ENCODE measurements at regions not wholly inside any gene's neighbourhood (a gene's known extent, or its start where the extent isn't known, plus 50 kb on each side); places are given as distances from the start of the nearest gene placed in this dataset.

- no peak overlapping the region for H3K27ac ChIP-seq
- TF ChIP-seq, protein P1, sequence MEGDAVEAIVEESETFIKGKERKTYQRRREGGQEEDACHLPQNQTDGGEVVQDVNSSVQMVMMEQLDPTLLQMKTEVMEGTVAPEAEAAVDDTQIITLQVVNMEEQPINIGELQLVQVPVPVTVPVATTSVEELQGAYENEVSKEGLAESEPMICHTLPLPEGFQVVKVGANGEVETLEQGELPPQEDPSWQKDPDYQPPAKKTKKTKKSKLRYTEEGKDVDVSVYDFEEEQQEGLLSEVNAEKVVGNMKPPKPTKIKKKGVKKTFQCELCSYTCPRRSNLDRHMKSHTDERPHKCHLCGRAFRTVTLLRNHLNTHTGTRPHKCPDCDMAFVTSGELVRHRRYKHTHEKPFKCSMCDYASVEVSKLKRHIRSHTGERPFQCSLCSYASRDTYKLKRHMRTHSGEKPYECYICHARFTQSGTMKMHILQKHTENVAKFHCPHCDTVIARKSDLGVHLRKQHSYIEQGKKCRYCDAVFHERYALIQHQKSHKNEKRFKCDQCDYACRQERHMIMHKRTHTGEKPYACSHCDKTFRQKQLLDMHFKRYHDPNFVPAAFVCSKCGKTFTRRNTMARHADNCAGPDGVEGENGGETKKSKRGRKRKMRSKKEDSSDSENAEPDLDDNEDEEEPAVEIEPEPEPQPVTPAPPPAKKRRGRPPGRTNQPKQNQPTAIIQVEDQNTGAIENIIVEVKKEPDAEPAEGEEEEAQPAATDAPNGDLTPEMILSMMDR (conservative IDR thresholded peaks at IDR 0.05), result no peak
- TF ChIP-seq ZFX (IDR thresholded peaks at IDR 0.05), result no peak
These were observed 1432.6 kb upstream of the TENM3 start for GRCh38 chr4:180810581-180810980.

DNA sequence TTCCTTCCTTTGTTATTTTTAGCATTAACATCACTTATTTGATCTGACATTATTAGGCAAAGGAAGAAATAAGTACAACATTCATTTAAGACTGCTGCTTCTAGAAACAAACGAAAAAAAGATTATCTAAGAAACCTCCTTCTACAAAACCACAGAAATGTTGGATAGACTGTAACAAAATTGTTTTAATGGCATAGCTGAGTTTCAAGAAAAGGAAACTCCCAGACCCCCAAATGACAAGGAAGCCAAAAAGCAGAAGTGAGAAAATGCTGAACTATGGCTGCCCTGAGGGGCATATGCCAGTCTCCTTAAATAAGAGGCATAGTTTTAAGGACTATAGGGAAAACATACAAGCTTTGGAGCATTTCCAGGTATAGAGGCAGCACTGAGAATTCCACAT is 1431.6 kb upstream of the TENM3 start:
- no peak overlapping the region for H3K27ac ChIP-seq
- no peak for TF ChIP-seq ZFX (IDR thresholded peaks at IDR 0.05)
- TF ChIP-seq, protein P1 (conservative IDR thresholded peaks at IDR 0.05), result no peak

- H3K27ac ChIP-seq, result no peak overlapping the region
- TF ChIP-seq, protein P1 (conservative IDR thresholded peaks at IDR 0.05), result no peak
- TF ChIP-seq ZFX (IDR thresholded peaks at IDR 0.05), result no peak
These were observed 1430.4 kb upstream of the TENM3 start for GRCh38 chr4:180812783-180813182.

- no peak overlapping the region for H3K27ac ChIP-seq
- TF ChIP-seq, protein P1 (conservative IDR thresholded peaks at IDR 0.05), result no peak
- TF ChIP-seq ZFX (IDR thresholded peaks at IDR 0.05), result no peak
These were observed 1428.3 kb upstream of the TENM3 start for GRCh38 chr4:180814875-180815417.

- TF ChIP-seq, protein P1 (conservative IDR thresholded peaks at IDR 0.05), result no peak
- TF ChIP-seq ZFX (IDR thresholded peaks at IDR 0.05), result no peak
- no peak overlapping the region for H3K27ac ChIP-seq
These were observed 1425.7 kb upstream of the TENM3 start for GRCh38 chr4:180817529-180817928.

DNA sequence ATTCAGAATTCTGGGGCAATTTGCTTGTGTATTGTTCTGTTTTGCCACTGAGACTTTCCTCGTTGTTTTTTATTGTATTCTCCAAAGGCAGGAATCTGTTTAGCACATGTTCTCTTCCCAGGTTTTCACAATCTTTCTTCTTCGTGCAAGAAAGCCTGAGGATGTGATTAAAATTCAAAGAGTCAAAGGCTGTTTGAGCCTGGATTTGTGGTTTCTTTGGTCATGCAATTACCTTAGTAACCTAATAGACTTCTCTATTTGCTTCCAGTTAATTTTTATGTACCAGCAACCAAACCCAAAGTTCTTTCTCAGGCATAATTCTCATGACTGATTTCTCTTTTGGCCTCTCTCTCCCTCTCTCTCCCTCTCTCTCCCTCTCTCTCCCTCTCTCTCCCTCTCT is 1420.1 kb upstream of the TENM3 start:
- no peak overlapping the region for H3K27ac ChIP-seq
- TF ChIP-seq, protein P1 (conservative IDR thresholded peaks at IDR 0.05), result no peak
- TF ChIP-seq ZFX (IDR thresholded peaks at IDR 0.05), result no peak

DNA sequence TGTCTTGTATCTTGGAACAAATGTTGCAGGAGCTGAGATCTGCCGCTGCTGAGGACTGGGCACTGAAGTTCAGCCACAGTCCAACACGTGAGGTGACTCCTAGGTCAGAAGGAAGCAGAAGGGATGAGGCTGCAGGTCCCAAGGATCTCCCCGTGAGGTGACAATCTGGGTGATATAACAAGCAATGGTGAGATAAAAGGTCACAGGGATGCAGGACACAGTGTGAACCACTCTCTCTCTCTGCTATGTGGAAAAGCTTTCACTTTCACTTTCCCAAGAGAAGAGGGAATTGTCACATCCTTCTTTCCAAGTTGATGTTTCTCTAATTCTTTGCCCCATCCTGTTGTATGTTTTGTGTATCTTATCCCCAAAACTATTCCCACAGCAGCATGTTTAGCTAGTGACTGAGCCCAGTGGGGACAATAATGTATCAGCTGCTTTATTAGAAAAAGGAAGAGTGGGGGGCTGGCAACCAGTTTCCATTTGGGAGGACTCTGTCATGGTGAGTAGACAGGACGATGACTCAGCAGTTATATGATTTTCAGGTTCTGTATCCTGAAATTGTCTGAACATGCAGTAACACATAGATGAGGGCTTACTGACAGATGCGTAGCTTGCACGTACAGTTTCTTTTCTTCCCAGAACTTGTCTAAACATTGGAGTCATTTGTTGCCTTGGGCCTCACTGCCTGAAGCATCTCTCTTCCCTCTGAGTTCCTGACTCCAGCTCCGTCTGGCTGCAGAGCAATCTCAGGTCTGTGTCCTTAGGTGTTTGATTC is 1415.8 kb upstream of the TENM3 start:
- H3K27ac ChIP-seq, result no peak overlapping the region
- TF ChIP-seq, protein P1 (conservative IDR thresholded peaks at IDR 0.05), result no peak
- no peak for TF ChIP-seq ZFX (IDR thresholded peaks at IDR 0.05)

All from C4-2B (cell line).